Astrocyte of the spinal cord (primary cell): ENCODE measurements at regions not wholly inside any gene's neighbourhood (a gene's known extent, or its start where the extent isn't known, plus 50 kb on each side); places are given as distances from the start of the nearest gene placed in this dataset.

Experiments
- DNase-seq: peaks from one replicate; pipeline ENCODE4 v3.0.0; 2011; ENCODE audit warnings: low read depth, low spot score
- H3K4me3 ChIP-seq: 2 replicates; pipeline ENCODE4 v1.5.1; 2011; ENCODE audit warnings: low read depth, mild to moderate bottlenecking, low read length, moderate library complexity
- CTCF ChIP-seq: IDR thresholded peaks from 2 replicates; pipeline ENCODE4 v1.5.1; 2012; ENCODE audit warnings: low read depth, mild to moderate bottlenecking, low read length, inconsistent platforms
- in situ Hi-C: cut with HindIII; loops from 2 replicates; pipeline ENCODE4 v1.10.0; 2017; ENCODE audit warnings: low sequenced_read_pairs

DNA sequence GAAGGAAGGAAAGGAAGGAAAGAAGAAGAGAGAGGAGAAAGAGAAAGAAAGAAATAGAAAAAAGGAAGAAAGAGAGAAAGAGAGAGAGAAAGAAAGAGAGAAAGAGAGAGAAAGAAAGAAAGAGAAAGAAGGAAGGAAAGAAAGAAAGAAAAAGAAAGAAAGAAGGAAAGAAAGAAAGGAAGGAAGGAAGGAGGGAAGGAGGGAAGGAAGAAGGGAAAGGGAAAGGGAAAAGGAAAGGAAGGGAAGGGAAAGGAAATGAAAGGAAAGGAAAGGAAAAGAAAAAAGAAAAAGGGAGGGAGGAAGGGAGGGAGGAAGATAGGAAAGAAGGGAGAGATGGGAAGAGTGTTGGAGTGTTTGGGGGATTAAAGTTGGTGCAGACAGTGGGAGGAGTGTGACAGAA, 450.1 kb downstream of the GBE1 start:
- TF ChIP-seq CTCF: no peak
- no peak for DNase-seq
- H3K4me3 ChIP-seq: no peak overlapping the region
- in situ Hi-C loops: no loop called here

DNA sequence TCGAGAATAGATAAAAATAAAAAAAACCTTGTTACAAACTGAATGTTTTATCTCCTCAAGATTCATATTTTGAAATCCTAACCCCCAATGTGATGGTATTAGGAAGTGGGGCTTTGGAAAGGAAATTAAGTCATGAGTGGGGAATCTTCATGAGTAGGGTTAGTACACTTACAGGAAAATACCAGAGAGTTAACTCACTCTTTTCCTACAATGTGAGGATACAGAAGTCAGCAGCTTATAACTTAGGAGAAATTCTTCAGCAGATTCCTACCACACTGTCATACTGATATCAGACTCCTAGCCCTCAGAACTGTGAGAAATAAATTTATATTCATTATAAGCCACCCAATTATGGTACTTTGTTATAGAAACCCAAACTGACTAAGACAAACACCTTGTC, 453.1 kb downstream of the GBE1 start:
- H3K4me3 ChIP-seq: no peak overlapping the region
- peak; percentile 21 for DNase-seq
- in situ Hi-C loops: no loop called here
- no peak for TF ChIP-seq CTCF

DNA sequence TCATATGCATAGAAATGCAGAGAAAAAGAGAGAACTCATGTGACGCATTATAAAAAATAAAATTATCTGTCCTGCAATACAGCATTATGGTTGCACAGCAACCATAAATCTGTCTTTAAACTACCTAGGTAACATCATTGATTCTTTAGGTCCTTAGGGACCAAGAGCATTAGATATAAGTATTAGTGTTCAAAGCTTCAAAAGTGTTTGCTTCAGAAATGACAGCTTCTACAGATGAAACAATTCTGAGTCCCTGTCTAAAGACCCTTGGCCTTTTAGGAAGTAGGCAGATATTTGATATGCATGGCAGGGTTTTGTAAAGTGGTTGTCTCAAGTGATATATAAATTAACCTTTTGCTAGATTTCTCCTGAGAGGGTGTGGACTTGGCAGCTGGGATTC, 454.2 kb downstream of the GBE1 start:
- TF ChIP-seq CTCF: no peak
- no peak overlapping the region for H3K4me3 ChIP-seq
- DNase-seq: no peak
- in situ Hi-C loops: no loop called here

DNA sequence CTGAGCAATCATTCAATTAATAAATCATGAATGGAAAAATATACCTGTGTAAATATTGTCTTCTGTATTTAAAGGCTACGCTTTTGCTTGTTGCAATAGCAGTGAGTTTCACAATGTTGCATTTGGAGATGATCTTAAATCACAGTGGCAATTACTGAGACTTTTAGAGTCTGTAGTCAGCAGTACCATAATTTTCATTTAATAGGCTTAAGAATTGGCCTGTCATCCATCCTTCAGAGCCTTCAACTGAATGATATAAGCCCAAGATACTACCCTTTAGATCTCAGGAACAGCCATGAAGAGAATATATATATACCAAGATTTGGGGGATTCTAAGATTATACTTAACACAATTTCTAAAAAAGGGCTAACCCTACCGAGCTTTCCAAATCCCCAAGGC, 458.1 kb downstream of the GBE1 start:
- in situ Hi-C loops: no loop called here
- DNase-seq: no peak
- no peak overlapping the region for H3K4me3 ChIP-seq
- TF ChIP-seq CTCF: no peak

DNA sequence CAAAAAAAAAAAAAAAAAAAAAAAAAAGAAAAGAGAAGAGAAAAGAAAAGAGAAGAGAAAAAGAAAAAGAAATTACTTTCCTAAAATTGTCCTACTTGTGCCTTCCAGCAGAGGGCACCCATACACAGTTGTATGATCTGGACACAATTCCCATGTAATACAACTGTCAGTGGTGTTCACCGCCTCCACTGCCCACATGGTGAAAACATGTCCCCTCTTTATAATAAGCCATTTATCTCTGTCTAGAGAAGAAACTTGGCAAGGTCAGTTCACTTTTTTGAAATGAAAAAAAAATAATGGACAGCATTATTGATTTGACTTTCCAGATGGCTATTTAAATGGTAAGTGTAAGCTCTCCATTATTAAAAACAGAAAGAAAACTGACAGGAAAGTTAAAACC, 459.4 kb downstream of the GBE1 start:
- peak; percentile 48 for DNase-seq
- no peak overlapping the region for H3K4me3 ChIP-seq
- peak; percentile 69 for TF ChIP-seq CTCF
- in situ Hi-C loops: no loop called here

DNA sequence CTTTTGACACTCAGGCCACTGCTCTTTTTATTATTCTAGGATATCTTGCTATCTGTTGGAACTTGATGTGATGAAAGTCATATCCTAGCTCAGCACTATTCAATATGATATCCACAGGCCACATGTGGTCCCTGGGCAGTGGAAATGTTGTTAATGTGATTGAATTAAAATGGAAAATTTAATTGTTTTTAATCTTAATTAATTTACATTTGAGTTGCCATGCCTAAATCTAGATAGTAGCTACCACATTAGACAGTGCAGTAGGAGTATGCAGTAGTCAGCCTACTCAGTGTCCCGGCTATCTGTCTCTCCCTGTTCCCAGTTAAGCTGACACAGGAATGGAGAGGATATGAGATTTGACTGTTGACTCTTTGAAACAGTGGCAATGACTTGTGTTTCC, 460.2 kb downstream of the GBE1 start:
- in situ Hi-C loops: no loop called here
- H3K4me3 ChIP-seq: no peak overlapping the region
- no peak for DNase-seq
- no peak for TF ChIP-seq CTCF

DNA sequence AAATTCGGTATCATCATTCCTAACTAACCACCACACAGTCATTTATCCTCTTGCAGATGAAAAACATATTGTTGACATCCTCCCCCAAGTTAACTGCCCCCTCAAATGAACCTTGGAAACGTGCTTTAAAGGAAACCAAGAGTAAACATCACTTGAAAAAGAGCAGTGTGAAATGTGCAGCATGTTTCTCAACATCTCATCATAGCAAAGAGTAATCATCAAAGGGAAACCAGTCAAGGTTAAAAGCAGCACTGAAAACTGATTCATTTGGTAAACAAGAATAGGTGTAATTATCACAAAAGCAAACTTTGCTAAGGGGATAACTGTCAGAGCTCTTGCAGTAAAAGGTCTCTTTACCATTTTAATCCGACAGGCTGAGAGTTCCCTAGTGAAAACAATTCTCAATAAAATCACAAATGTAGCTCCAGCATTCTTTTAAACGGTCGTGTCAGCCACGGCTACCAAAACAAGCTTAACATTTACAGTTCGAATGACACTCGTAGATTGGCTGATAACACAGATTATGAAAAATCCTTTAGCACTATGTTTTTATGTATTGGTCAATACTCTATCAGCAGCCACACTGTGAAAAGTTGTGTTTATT, 461.0 kb downstream of the GBE1 start:
- H3K4me3 ChIP-seq: no peak overlapping the region
- DNase-seq: no peak
- TF ChIP-seq CTCF: no peak
- in situ Hi-C loops: no loop called here
